HG03045 (cell line): ENCODE measurements at regions not wholly inside any gene's neighbourhood (a gene's known extent, or its start where the extent isn't known, plus 50 kb on each side); places are given as distances from the start of the nearest gene placed in this dataset.

Experiments used
- ATAC-seq: cut with Tn5 transposase; IDR thresholded peaks from one replicate; pipeline ENCODE4 v1.9.1; 2021; ENCODE audit warnings: mild to moderate bottlenecking, moderate library complexity; ENCODE audit not compliant: unreplicated experiment

- ATAC-seq, result no peak
Observed at GRCh38 chr22:48347311-48347710, 1480.4 kb downstream of the BRD1 start.

GRCh38 chr22:48346911-48347310, 1480.8 kb downstream of the BRD1 start:
- no peak for ATAC-seq

- no peak for ATAC-seq
Observed at GRCh38 chr22:48346311-48346710, 1481.4 kb downstream of the BRD1 start.

GRCh38 chr22:48345631-48346030, 1482.0 kb downstream of the BRD1 start:
- no peak for ATAC-seq

- ATAC-seq, result no peak
Observed at GRCh38 chr22:48343461-48343860, 1484.2 kb downstream of the BRD1 start.

GRCh38 chr22:48342732-48343131, 1484.9 kb downstream of the BRD1 start:
- ATAC-seq, result no peak

- ATAC-seq, result no peak
Observed at GRCh38 chr22:48342016-48342415, 1485.7 kb downstream of the BRD1 start.

GRCh38 chr22:48340727-48341709, 1486.7 kb downstream of the BRD1 start:
- no peak for ATAC-seq

GRCh38 chr22:48340191-48340590, 1487.5 kb downstream of the BRD1 start:
- no peak for ATAC-seq

GRCh38 chr22:48338793-48339705, 1488.6 kb downstream of the BRD1 start:
- ATAC-seq, result no peak

GRCh38 chr22:48337957-48338792, 1489.5 kb downstream of the BRD1 start:
- ATAC-seq, result no peak

GRCh38 chr22:48336339-48337060, 1491.2 kb downstream of the BRD1 start:
- ATAC-seq, result no peak

GRCh38 chr22:48335442-48336139, 1492.1 kb downstream of the BRD1 start:
- ATAC-seq, result no peak

GRCh38 chr22:48334971-48335370, 1492.7 kb downstream of the BRD1 start:
- no peak for ATAC-seq

- no peak for ATAC-seq
Observed at GRCh38 chr22:48333816-48334735, 1493.6 kb downstream of the BRD1 start.

- ATAC-seq, result no peak
Observed at GRCh38 chr22:48333323-48333763, 1494.3 kb downstream of the BRD1 start.

GRCh38 chr22:48332438-48333322, 1495.0 kb downstream of the BRD1 start:
- ATAC-seq, result no peak
